Kidney tubule cell (primary cell): ENCODE measurements at regions not wholly inside any gene's neighbourhood (a gene's known extent, or its start where the extent isn't known, plus 50 kb on each side); places are given as distances from the start of the nearest gene placed in this dataset.
"Not testable (repeated sequence)": the region's sequence is repeated elsewhere in the genome, so short reads cannot be mapped to it uniquely, and the experiment has no call there.

Experiments used
- DNase-seq: peaks from one replicate; pipeline ENCODE4 v3.0.0-alpha.2; 2018; ENCODE audit warnings: low spot score

GRCh38 chr1:10941891-10942541, 70.4 kb upstream of the TARDBP start:
- DNase-seq: peak; percentile 27

DNA sequence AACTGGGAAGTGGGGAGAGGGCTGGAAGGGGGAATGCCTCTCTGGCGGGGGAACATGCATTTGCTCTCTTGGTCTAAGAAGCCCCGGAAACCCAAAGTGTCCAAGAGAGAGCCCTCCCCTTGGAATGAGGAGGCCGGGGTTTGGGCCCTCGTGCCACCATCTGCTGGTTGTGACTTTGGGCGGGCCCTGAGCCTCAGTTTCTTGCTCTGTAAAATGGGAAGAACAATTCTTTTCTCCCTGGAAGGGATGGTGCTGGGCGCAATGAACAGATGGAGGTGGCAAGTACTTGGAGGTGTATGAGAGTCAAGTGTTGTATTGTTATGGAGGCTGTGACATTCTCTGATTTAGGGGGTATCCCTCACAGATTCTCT, 69.9 kb upstream of the TARDBP start:
- DNase-seq: no peak

- no peak for DNase-seq
Measured at GRCh38 chr1:10943041-10943440, 69.4 kb upstream of the TARDBP start.

GRCh38 chr1:10943991-10944730, 68.3 kb upstream of the TARDBP start:
- peak; percentile 28 for DNase-seq

DNA sequence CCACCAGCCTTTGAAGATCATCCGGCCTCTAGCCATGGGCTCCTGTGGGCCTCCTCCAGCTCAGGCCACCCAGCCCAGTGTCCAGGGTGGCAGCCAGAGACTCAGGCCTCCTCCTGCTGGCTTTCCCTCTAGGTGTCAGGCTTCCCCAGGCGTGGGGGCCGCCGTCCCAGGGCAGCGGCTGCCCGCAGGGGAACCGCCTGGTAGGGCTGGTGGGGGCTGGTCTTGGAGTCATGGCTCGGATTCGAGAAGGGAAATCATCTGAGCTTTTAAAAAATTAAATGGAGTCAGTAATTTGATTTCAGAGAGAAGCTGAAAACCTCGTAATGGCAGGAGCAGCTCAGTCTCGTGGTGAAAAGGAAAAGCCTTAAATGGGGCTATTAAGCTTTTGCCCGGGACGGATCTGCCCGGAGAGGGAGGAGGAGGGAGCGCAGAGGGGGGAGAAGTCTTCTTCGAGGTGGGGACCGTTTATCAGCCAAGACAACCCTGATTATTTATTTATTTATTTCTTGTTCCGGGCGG, 66.4 kb upstream of the TARDBP start:
- no peak for DNase-seq

GRCh38 chr1:10947181-10947580, 65.3 kb upstream of the TARDBP start:
- no peak for DNase-seq

- no peak for DNase-seq
Measured at GRCh38 chr1:10947691-10948462, 64.6 kb upstream of the TARDBP start.

GRCh38 chr1:10948463-10948775, 64.0 kb upstream of the TARDBP start:
- no peak for DNase-seq

- no peak for DNase-seq
Measured at GRCh38 chr1:10950316-10951172, 61.9 kb upstream of the TARDBP start.

GRCh38 chr1:10951298-10951697, 61.2 kb upstream of the TARDBP start:
- DNase-seq: not testable (repeated sequence)

DNA sequence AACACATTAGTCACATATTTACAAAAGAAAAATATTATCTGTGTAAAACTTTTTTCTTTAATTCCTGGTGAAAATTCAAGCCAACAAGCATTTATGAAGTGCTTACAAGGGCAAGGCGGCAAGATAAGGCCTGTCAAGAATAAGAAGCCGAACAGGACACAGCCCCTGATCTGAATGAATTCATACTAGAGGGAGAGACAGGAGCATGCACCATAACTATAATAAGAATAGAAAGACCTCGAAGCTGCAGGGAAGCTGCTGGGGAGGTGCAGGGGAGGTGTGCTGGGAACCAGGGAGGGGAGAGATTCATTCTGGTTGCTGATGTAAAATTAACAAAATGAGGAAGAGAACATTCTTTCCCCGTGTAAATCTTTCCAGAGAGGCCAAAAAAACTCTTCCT, 60.5 kb upstream of the TARDBP start:
- DNase-seq: no peak

DNA sequence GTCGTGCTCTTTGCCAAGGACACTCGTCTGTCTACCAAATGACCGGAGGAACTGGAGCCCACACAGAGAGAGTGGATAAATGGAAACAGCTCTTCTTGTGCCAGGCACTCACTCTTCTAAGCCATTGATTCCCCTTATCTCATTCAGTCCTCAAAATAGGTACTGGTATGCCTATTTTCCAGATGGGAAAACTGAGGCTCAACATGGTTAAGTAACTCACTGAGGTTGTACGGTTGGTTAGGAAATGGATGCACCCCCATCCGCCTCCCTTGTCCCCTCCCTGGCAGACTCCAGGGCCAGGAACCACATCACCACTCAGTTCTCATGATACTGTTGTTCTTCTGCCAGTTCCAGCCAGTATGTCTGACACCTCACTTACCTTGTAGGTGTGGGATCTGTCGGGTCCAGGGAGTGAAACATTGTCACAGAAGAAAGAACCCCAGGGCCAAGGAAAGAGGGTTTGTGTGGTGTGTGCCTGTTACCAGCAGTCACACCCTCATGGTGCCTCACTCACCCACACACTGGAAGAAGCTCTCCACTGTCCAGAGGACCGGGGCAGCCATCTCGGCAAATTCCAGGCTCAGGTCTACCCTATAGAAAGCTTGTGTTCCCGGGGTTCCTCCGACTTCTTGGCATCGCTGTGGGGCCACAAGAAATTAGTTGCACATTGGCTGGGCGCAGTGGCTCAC, 58.8 kb upstream of the TARDBP start:
- DNase-seq: no peak

GRCh38 chr1:10957133-10957532, 55.3 kb upstream of the TARDBP start:
- DNase-seq: no peak

- no peak for DNase-seq
Measured at GRCh38 chr1:10958614-10959013, 53.8 kb upstream of the TARDBP start.

DNA sequence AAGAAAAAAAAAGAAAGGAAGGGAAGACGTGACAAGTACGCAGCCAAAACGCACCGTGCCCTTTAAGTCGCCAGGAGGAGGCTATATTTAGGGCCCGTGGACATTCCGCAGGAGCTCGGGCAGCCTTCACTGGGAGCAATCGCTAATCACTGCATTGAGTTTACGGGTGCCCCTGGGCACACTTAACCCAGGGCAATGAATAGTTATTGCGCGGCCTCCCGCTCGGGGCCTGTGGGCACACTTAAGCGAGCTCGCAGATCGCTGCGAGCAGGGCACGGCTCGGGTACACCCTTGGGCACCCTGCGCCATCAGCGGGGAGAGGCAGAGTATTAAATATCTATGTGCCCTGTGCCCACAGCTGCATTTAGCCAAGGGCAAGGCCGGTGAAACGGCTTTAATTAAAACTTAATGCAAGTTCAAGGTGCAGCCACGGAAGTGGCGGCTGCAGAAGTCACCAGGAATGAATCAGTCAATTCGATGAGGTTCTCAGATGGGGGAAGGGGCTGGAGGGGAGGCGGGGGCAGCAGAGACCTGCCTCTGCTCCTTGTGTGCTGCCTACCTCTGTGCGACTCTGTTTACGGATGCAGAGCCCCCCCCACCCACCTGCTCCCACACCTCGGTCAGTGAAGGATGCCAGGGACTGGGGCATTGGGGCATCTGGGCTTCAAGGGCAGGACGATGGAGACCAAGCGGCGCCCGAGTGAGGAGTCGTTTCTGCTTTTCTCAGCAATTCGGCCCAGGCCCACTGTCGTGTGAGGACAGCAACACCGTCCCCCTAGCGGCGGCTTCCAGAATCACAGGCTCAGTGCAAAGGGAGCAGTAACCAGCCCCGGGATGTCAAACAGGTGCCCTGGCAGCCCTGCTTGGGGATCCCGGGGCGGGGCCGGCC, 51.8 kb upstream of the TARDBP start:
- peak; percentile 78 for DNase-seq

GRCh38 chr1:10961300-10961833, 51.1 kb upstream of the TARDBP start:
- DNase-seq: no peak

- DNase-seq: no peak
Measured at GRCh38 chr1:10962483-10962882, 50.0 kb upstream of the TARDBP start.
